ENCODE measurements at regions not wholly inside any gene's neighbourhood (a gene's known extent, or its start where the extent isn't known, plus 50 kb on each side); places are given as distances from the start of the nearest gene placed in this dataset.

- Histone ChIP-seq H3K4me3 (no peak overlapping the region), H3K36me3 (no peaks in the 10 kb centered on the region), H3K4me1 (no peaks in the 10 kb centered on the region), H3K27me3 (no peaks in the 10 kb centered on the region), H3K27ac (no peak overlapping the region), H3K9me3 (no peaks in the 10 kb centered on the region)
- WGBS, 2 donors, result 3 to 11% methylated on average over 1 of the region's 1 CpG
- intact Hi-C loops (cut with DNase I), result no loop called here
- TF ChIP-seq POLR2AphosphoS5 (IDR thresholded peaks at IDR 0.05) (no peak), POLR2A (IDR thresholded peaks at IDR 0.05) (no peak), EP300 (IDR thresholded peaks at IDR 0.05) (no peak)
- TF ChIP-seq, protein P1, sequence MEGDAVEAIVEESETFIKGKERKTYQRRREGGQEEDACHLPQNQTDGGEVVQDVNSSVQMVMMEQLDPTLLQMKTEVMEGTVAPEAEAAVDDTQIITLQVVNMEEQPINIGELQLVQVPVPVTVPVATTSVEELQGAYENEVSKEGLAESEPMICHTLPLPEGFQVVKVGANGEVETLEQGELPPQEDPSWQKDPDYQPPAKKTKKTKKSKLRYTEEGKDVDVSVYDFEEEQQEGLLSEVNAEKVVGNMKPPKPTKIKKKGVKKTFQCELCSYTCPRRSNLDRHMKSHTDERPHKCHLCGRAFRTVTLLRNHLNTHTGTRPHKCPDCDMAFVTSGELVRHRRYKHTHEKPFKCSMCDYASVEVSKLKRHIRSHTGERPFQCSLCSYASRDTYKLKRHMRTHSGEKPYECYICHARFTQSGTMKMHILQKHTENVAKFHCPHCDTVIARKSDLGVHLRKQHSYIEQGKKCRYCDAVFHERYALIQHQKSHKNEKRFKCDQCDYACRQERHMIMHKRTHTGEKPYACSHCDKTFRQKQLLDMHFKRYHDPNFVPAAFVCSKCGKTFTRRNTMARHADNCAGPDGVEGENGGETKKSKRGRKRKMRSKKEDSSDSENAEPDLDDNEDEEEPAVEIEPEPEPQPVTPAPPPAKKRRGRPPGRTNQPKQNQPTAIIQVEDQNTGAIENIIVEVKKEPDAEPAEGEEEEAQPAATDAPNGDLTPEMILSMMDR (IDR thresholded peaks at IDR 0.05), result no peak
- DNase-seq, result no peak
These were observed 60.8 kb upstream of the SSTR4 start for GRCh38 chr20:22974354-22974753.

- Histone ChIP-seq H3K27me3 (no peaks in the 10 kb centered on the region), H3K27ac (peak overlapping the region in 1 of 4 donors; percentile 14), H3K9me3 (no peaks in the 10 kb centered on the region), H3K4me3 (no peak overlapping the region), H3K36me3 (no peaks in the 10 kb centered on the region), H3K4me1 (no peaks in the 10 kb centered on the region)
- intact Hi-C loops (cut with DNase I), result no loop called here
- no peak for TF ChIP-seq POLR2A (IDR thresholded peaks at IDR 0.05)
- TF ChIP-seq, protein P1 (IDR thresholded peaks at IDR 0.05), result no peak
- TF ChIP-seq EP300 (IDR thresholded peaks at IDR 0.05), result no peak
- TF ChIP-seq POLR2AphosphoS5 (IDR thresholded peaks at IDR 0.05), result no peak
- peak; percentile 69 for DNase-seq
- WGBS, 2 donors, result 69% methylated on average over 4 of the region's 4 CpGs
These were observed 57.9 kb upstream of the SSTR4 start for GRCh38 chr20:22977047-22977785.

GRCh38 chr20:22984008-22984407 is 51.1 kb upstream of the SSTR4 start:
- Histone ChIP-seq H3K4me3 (no peak overlapping the region), H3K27ac (no peak overlapping the region), H3K36me3 (no peaks in the 10 kb centered on the region), H3K9me3 (no peaks in the 10 kb centered on the region), H3K4me1 (no peaks in the 10 kb centered on the region), H3K27me3 (no peaks in the 10 kb centered on the region)
- intact Hi-C loops (cut with DNase I), result no loop called here
- TF ChIP-seq POLR2AphosphoS5 (IDR thresholded peaks at IDR 0.05), result no peak
- TF ChIP-seq, protein P1 (IDR thresholded peaks at IDR 0.05), result no peak
- WGBS, 2 donors, result 64 to 70% methylated on average over 4 of the region's 4 CpGs
- no peak for DNase-seq

DNA sequence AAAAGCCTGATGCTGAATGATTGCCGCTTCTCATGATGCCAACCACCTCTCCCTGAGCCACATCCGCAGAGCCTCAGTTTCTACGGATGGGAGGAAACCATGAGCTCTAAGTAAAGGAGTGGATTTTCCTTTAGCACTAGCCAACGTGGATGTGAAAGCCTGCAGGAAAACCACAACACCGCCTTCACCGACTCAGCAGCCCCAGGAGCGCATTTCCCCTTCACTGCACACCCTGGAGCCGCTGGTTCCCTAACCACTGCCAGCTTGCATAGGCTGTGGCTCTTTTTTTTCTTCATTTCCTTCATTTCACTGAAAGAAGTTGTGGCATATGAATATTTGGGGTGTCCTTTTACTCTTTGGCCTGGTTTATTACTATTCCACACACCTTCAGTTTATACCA is 50.5 kb upstream of the SSTR4 start:
- Histone ChIP-seq H3K4me3 (no peak overlapping the region), H3K27ac (no peak overlapping the region), H3K36me3 (no peaks in the 10 kb centered on the region), H3K9me3 (no peaks in the 10 kb centered on the region), H3K27me3 (no peaks in the 10 kb centered on the region), H3K4me1 (no peaks in the 10 kb centered on the region)
- 49 to 76% methylated on average over 8 of the region's 8 CpGs for WGBS, 2 donors
- DNase-seq, result no peak
- TF ChIP-seq POLR2A (IDR thresholded peaks at IDR 0.05) (no peak), POLR2AphosphoS5 (IDR thresholded peaks at IDR 0.05) (no peak), EP300 (IDR thresholded peaks at IDR 0.05) (no peak)
- TF ChIP-seq, protein P1 (IDR thresholded peaks at IDR 0.05), result no peak
- intact Hi-C loops (cut with DNase I), result no loop called here

Measured in sigmoid colon (tissue), 6 donors.